ENCODE measurements at regions not wholly inside any gene's neighbourhood (a gene's known extent, or its start where the extent isn't known, plus 50 kb on each side); places are given as distances from the start of the nearest gene placed in this dataset.
"Not testable (repeated sequence)": the region's sequence is repeated elsewhere in the genome, so short reads cannot be mapped to it uniquely, and the experiment has no call there.

DNA sequence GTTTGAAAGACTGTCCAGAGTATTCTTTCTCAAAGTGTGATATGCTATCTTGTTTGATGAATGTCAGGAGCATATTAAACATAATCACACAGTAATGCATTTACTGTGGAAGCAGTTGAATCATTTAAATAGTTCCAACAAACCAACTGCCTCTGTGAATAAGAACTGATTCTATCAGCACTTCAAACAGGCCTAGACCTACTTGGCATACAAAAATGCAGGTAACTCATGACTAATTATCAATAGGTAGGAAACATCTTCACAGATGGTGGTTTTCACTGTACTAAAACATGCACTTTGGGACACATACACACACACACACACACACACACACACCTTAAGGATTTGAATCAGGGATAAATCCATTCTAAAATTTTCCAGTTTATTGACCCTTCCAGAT, 91.2 kb upstream of the SNX2 start:
- no peak for DNase-seq (ENCODE audit: low read depth)
- H3K4me3 ChIP-seq (ENCODE audit: low read depth, low read length): no peak overlapping the region
- TF ChIP-seq, protein P1, sequence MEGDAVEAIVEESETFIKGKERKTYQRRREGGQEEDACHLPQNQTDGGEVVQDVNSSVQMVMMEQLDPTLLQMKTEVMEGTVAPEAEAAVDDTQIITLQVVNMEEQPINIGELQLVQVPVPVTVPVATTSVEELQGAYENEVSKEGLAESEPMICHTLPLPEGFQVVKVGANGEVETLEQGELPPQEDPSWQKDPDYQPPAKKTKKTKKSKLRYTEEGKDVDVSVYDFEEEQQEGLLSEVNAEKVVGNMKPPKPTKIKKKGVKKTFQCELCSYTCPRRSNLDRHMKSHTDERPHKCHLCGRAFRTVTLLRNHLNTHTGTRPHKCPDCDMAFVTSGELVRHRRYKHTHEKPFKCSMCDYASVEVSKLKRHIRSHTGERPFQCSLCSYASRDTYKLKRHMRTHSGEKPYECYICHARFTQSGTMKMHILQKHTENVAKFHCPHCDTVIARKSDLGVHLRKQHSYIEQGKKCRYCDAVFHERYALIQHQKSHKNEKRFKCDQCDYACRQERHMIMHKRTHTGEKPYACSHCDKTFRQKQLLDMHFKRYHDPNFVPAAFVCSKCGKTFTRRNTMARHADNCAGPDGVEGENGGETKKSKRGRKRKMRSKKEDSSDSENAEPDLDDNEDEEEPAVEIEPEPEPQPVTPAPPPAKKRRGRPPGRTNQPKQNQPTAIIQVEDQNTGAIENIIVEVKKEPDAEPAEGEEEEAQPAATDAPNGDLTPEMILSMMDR (IDR thresholded peaks at IDR 0.05; ENCODE audit: insufficient read depth, low read depth, low read length, missing control alignments): no peak

DNA sequence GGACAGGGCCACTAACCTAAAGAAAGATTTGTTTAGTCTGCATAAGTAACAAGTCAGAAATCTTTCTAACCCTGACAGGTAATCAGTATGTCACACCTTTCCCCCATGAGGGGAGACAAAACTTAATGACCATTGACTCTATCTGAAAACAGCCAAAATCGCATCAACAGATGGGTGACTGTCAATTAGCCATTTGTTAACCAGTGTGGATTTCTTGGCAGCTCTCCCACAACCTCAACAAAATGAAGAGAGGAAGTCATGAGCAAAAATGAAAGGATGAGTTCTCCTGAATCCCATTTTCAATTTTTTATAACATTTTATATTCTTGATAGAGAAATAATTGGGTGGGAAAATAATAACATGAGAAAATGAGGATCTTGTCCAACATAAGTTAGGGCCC, 84.6 kb upstream of the SNX2 start:
- no peak overlapping the region for H3K4me3 ChIP-seq (ENCODE audit: low read depth, low read length)
- TF ChIP-seq, protein P1 (IDR thresholded peaks at IDR 0.05; ENCODE audit: insufficient read depth, low read depth, low read length, missing control alignments): no peak
- no peak for DNase-seq (ENCODE audit: low read depth)

DNA sequence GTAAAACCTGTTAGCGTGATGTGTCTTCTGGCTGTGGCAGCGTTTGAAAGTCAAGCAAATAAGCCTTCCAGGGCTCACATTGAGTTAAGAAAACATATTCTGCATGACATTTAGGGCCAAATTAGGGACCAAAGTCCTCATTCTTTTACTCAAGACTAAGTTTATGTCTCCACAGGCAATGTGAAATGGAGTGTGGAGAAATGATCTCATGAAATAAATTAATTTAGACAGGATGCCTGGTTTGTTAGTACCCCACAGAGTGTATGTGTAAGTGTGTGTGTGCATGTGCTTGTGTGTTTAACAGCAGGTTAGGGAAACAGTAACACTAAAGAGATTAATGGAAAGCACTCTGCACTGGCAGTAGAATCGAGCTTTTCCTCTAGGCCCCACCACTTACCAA, 82.9 kb upstream of the SNX2 start:
- no peak overlapping the region for H3K4me3 ChIP-seq (ENCODE audit: low read depth, low read length)
- no peak for DNase-seq (ENCODE audit: low read depth)
- TF ChIP-seq, protein P1 (IDR thresholded peaks at IDR 0.05; ENCODE audit: insufficient read depth, low read depth, low read length, missing control alignments): no peak

DNA sequence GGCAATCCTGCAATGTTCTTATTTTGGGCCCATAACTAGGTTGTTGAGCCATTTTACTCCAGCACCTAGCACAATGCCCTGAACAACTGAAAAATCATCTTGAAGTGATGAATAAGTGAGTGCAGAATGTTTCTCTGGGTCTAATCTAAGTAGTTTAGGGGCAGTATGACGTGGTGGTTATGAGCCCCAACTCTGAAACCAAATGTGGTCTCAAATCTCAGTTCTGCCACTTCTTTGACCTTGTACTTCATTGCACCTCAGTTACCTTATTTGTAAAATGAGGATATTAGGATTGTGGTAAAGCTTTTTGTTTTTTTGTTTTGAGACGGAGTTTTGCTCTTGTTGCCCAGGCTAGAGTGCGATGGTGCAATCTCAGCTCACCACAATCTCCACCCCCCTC, 80.9 kb upstream of the SNX2 start:
- no peak for DNase-seq (ENCODE audit: low read depth)
- H3K4me3 ChIP-seq (ENCODE audit: low read depth, low read length): no peak overlapping the region
- TF ChIP-seq, protein P1 (IDR thresholded peaks at IDR 0.05; ENCODE audit: insufficient read depth, low read depth, low read length, missing control alignments): no peak

DNA sequence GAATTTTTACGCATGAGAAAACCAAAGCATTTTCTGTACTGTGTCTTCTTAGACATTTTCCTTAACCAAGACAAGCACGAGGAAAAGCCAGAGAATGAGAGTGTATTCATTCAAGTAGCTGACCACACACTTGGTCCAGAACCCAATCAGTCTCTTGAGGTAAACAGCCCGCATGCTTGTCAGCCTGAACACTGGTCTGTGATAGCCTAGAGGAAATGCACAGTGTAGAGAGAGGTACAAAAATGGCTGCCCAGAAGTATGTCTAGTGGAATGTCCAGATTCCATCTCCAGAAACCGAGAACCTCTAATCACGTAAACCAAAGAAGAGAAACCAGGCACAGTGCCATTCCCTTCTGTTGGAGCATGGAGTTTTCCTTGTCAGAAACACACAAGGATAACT, 80.0 kb upstream of the SNX2 start:
- TF ChIP-seq, protein P1 (IDR thresholded peaks at IDR 0.05; ENCODE audit: insufficient read depth, low read depth, low read length, missing control alignments): no peak
- no peak for DNase-seq (ENCODE audit: low read depth)
- H3K4me3 ChIP-seq (ENCODE audit: low read depth, low read length): no peak overlapping the region

DNA sequence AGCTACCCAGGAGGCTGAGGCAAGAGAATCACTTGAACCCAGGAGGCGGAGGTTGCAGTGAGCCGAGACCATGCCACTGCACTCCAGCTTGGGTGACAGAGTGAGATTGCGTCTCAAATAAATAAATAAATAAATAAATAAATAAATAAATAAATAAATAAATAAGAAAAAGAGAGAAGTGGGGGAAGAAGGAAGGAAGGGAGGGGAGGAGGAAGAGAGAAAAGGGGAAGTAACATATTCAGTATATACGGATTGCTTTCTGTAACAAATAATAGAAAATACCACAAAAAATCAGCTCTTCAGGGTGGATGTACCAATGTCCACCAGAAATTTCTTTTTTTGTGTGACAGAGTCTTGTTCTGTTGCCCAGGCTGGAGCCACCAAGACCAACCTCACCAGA, 78.1 kb upstream of the SNX2 start:
- not testable (repeated sequence) for H3K4me3 ChIP-seq (ENCODE audit: low read depth, low read length); DNase-seq (ENCODE audit: low read depth)

DNA sequence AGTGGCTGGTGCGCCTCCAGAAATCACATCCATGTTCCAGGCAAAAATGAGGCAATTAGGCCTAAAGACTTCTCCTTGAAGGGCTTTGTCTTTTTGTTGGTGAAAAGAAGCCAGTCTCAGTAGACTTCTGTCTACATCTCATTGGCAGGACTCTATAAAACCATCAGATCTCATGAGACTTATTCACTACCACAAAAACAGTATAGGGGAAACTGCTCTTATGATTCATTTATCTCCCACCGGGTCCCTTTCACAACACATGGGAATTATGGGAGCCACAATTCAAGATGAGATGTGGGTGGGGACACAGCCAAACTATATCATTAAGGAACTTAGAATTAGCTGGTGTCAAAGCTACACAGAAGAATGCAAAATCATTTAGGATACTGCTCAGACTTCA, 77.7 kb upstream of the SNX2 start:
- TF ChIP-seq, protein P1 (IDR thresholded peaks at IDR 0.05; ENCODE audit: insufficient read depth, low read depth, low read length, missing control alignments): no peak
- H3K4me3 ChIP-seq (ENCODE audit: low read depth, low read length): no peak overlapping the region
- DNase-seq (ENCODE audit: low read depth): no peak

DNA sequence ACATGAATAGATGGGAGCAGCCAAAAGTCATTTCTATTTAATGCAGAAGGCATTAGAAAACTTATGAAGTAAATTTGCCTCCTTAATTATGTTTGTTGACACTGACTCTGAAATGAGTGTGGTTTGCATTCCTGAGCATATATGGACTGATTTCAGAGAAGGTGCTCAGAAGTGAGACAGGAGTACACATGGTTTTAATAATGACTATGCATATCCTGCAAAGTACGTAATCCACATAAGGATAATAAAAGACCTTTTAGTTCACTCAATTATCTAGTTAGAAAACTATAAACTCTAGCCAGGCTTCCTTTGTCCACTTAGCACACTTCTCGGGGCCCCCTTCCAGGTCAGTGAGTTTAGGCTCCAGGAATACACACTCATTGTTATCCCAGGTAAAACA, 75.7 kb upstream of the SNX2 start:
- no peak overlapping the region for H3K4me3 ChIP-seq (ENCODE audit: low read depth, low read length)
- TF ChIP-seq, protein P1 (IDR thresholded peaks at IDR 0.05; ENCODE audit: insufficient read depth, low read depth, low read length, missing control alignments): no peak
- no peak for DNase-seq (ENCODE audit: low read depth)

Measured in GM12865 (cell line).